ENCODE measurements at regions not wholly inside any gene's neighbourhood (a gene's known extent, or its start where the extent isn't known, plus 50 kb on each side); places are given as distances from the start of the nearest gene placed in this dataset.
"Not testable (repeated sequence)": the region's sequence is repeated elsewhere in the genome, so short reads cannot be mapped to it uniquely, and the experiment has no call there.

DNA sequence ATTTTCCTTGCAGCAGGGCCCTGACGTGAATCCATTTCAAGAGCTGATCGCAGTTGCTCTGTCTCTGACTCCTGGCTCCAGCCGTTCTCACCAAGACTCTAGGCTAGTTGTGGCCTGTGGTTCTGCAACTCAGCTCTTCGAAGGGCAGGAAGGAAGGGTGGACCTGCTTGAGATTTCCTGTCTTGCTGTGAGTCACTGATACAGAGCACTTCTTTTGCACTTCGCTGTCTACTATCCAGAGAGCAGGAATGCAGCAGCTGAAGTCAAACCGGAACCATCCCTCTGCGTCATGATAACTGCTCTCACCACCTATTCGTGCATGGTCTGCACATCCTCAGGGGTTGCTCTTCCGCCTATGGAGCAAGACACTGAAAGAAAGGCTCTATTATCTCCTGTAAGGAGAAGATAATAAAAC lies 59.7 kb downstream of the RAP2B start:
- DNase-seq, result peak; percentile 83

DNA sequence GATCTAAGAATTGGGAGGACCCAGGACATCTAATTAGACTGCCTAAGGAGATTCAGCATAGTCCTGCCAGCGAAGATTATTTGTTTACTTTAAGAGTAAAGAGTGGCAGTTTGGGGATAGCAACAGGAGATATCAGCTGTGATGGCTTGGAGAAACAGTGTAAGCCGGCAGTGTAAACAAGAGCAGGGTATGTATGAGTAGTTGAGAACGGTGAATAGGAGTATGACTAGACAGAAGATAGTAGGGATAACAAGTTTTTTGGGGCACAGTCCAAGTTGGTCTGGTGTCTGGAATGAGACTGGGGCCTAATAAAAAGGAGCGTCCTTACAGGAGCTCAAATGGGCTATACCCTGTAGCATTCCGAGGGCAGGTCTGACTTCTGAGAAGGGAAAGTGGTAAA lies 64.9 kb downstream of the RAP2B start:
- not testable (repeated sequence) for DNase-seq

DNA sequence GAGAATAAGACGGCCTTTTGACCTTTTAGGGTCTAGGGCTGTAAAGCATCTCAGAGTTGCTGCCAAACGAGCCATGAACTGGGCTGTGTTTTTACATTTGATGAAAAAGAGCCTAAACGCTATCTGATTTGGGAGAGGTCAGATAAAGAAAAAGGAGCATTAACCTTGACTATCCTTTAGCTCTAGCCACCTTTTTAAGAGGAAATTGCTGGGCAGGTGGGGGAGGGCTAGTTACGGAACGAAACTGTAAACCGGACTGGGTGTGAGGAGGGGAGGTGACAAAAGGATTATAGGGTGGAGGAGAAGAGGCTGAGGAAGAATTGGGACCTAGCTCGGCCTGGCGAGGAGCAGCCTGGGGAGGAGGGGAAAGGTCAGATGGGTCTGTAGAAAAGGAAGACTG lies 68.4 kb downstream of the RAP2B start:
- DNase-seq, result not testable (repeated sequence)

DNA sequence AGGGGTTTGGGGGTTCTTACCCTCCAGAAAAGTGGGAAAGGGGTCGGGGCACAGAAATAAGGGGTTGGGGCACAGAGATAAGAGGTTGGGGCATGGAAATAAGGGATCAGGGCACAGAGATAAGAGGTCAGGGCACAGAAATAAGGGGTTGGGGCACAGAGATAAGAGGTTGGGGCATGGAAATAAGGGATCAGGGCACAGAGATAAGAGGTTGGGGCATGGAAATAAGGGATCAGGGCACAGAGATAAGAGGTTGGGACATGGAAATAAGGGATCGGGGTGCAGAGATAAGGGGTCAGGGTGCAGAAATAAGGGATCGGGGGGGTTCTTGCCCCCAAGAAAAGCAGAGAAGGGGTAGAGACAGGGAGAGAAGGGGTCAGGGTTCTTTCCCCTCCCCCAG lies 69.2 kb downstream of the RAP2B start:
- not testable (repeated sequence) for DNase-seq

DNA sequence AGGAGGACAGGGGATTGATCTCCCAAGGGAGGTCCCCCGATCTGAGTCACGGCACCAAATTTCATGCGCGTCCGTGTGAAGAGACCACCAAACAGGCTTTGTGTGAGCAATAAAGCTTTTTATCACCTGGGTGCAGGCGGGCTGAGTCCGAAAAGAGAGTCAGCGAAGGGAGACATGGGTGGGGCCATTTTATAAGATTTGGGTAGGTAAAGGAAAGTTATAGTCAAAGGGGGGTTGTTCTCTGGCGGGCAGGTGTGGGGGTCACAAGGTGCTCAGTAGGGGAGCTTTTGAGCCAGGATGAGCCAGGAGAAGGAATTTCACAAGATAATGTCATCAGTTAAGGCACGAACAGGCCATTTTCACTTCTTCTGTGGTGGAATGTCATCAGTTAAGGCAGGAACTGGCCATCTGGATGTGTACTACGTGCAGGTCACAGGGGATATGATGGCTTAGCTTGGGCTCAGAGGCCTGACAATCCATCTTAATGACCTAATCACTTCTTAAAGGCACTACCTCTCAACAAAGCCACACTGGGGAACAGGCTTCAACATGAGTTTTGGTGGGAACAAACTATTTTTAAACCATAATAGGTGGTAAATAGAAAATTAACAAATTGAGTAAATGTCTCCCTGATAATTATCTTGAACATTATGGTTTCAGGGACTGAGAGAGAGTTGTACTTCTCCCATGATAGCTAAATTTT lies 70.2 kb downstream of the RAP2B start:
- peak; percentile 39 for DNase-seq

DNA sequence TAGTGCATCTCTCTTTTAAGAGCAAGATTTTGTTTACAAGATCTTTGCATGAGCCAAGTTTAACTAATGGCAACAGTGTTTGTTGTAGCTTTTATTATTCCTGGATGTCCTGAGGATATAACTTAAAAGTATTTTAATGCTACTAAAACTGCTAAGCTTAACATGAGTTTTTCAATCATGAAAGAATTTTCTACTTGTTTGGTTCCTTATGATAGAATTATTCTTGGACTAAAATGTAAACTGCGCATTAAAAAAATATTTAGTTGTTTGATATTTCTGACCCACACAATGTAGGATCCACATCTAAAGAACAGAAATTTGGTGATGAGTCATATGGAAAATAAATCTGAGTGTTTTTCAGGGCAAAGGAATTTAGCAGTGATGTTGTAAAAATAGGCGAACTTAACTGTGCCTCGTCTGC lies 70.8 kb downstream of the RAP2B start:
- peak; percentile 81 for DNase-seq

DNA sequence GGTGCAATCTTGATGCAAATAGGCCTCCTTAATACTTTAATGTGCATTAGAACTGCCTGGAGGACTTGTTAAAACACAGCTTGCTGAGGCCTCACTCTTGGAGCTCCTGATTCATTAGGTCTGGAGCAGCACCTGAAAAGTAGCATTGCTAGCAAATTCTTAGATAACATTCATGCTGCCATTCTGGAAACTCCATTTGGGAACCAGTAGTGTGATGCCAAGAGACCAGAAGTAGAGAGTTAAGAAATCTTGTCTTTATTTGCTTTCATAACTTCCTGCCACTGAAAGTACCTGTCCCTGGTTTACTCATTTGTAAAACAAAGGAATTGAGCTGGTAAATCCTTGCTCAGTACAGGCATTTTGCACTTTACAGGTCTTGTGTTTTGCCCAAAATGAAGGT lies 72.0 kb downstream of the RAP2B start:
- DNase-seq, result no peak

DNA sequence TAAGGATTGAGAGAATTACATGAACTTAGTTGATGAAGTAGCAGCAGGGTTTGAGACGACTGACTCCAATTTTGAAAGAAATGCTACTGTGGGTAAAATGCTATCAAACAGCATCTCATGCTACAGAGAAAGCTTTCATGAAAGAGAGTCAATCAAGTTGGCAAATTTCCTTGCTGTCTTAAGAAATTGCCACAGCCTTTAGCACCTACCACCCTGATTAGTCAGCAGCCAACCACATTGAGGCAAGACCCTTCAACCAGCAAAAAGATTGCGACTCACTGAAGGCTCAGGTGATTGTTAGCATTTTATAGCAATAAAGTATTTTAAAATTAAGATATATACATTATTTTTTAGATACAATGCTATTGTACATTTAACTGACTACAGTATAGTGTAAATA lies 80.9 kb downstream of the RAP2B start:
- no peak for DNase-seq

DNA sequence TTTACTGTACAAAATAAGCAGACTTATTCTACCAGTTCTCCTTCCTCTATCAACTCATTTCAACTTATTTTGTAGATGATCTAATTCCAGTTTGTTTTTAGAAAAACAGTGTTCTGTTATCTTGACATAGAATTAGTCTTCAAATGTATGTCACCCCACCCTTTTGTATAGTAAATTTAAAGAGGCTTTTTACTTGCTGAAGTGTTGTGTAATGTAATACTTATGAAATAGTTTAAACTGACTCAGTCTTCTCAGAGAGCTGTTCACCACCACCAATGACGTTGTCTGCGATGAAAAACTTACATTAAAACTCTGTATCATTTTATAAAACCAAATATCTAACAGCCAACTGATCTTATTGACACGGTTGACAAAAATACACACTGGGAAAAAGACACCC lies 82.9 kb downstream of the RAP2B start:
- DNase-seq, result peak; percentile 65

DNA sequence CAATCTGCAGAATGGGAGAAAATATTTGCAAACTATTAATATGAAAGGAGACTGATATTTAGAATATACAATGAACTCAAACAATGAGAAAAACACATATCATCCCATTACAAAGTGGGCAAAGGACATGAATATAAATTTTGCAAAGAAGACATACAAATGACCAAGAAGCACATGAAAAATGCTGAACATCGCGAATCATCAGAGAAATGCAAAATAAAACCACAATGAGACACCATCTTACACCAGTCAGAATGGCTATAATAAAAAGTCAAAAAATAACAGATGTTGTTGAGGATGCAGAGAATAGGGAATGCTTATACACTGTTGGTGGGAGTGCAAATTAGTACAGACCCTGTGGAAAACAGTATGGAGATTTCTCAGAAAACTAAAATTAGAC lies 83.6 kb downstream of the RAP2B start:
- DNase-seq, result no peak

DNA sequence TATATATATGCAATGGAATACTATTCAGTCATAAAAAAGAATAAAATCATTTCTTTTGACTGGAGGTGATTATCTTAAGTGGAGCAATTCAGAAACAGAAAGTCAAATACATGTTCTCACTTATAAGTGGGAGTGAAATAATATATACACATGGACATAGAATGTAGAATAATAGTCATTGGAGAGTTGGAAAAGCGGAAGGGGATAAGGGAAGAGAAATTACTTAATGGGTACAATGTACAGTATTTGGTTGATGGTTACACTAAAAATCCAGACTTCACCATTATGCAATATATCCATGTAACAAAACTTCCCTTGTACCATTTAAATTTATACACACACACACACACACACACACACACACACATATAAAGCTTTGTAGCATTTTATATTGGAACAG lies 84.3 kb downstream of the RAP2B start:
- DNase-seq, result no peak

DNA sequence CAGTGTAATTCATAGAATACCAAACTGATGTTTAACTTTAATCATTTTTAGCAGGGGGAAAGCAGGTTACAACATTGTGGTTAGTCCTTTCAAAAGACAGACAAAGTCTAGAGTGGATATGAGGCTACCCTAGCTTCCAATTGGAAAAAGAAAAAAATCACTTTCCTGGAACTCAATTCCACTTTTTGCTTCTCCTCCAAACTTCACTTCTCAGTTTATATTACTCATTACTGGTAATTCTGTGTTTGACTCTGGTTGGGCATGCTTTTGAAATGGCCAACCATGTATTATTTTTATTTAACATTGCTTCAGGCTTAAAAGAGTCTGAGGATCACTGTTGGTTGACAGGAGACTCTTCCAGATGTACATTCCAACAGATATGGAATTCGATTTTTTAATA lies 84.8 kb downstream of the RAP2B start:
- DNase-seq, result peak; percentile 69

DNA sequence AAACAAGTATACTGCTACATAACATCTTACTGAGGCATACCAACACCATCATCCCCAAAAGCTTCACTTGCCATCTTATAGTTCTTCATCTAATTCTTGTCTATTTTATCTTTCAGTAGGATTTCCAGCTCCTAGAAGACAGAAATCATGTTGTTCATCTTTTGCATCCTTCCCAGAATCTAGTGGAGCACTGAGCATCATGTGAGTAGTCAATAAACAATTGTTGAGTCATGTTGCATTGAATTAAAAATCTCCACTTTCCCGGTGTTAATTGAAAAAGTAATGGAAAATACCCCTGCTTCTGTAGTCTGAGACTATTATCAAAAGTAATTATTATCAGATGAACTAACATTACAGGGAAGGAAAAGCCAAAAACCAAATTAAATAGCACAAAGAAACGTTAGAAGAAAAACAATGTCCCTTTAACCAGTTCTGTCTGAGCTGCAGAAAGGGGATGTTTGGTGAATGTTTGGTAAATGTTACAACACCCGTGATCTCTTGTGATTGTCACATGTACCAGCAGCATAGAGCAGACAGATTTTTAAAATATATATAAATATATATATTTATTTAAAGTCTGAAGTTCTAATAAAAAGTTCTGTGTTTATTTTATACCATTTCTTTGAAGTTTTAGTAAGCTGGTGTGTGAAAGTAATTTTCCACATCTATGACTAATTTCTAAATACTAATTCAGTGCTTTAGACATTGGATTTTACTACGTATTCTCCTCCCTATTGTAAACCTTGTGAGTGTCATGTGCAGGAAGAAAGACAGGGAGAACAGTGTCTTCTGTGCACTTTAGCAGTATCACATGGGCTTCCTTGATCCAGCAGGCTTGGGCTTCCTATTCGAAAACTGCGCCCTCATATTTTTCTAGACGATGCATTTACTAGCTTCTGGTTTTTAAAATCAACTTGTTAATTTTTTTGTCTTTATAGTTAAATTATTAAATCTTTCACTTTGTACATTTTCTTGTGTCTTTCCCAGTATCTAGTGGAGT lies 85.6 kb downstream of the RAP2B start:
- no peak for DNase-seq

DNA sequence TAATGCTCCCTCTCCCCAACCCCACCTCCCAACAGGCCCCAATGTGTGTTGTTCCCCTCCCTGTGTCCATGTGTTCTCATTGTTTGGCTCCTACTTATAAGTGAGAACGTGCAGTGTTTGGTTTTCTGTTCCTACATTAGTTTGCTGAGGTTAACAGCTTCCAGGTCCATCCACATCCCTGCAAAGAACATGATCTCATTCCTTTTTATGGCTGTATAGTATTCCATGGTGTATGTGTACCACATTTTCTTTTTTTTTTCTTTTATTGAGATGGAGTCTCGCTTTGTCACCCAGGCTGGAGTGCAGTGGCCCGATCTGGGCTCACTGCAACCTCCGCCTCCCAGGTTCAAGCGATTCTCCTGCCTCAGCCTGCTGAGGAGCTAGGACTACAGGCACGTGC lies 86.8 kb downstream of the RAP2B start:
- not testable (repeated sequence) for DNase-seq

DNA sequence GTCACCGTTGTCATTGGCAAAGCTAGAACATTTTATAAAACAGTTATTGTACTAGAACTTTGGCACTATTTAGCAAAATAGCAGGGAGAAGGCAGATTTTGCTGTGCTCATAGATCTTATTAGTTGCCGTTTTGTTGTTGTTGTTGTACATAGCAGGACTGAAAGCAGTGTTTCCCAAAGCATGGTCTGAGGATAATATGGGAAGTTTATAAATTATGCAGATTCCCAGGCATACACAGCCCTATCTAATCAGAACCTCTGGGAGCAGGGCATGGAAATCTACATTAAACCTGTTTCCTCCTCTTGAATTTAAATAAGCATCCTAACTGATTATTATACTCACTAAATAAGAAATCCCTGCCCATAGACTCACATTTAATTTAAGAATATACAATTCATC lies 87.9 kb downstream of the RAP2B start:
- DNase-seq, result no peak

DNA sequence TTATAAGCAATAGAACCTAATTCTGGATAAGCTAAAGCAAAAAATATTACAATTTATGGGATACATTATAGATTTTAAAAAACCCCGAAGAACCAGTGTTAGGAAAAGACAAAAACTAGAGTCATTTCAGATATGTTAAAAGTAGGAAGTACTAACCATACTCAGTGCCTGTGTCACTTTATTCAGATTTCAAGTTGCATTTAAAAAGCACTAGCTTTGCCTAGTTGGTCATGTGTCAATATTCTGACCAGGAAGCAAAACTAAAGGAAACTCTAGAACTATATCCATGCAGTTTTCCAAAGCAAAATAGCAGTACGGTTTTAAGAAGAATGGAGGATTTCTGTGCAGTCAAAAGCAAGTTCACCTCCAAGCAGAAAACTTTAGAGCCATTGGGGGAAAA lies 88.4 kb downstream of the RAP2B start:
- DNase-seq, result no peak

DNA sequence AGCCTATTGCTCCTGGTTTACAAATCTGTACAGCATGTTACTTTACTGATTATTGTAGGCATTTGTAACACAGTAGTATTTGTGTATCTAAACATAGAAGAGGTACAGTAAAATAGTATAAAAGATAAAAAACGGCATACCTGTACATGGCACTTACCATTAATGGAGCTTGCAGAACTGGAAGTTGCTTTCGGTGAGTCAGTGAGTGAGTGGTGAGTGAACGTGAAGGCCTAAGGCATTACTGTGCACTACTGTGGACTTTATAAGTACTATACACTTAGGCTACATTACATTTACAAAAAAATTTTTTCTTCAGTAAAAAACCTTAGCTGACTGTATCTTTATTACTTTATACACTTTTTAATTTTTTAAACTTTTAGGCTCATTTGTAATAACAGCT lies 90.9 kb downstream of the RAP2B start:
- no peak for DNase-seq

DNA sequence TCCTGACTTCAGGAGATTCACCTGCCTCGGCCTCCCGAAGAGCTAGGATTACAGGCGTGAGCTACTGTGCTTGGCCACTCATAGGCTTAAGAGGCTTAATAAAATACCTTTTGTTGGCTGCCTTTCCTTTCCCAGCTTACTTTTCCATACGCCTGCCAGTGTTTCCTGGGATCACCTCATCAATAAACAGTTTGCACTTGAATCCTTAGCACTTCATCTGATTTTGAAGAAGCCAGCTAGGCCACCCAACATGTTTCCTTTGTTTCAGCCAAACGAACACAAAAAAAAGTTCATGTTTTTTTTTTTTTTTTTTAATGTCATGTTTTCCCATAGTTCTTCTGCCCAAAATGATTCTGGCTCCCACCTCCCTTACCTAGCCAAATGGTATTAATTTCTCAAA lies 92.3 kb downstream of the RAP2B start:
- no peak for DNase-seq

DNA sequence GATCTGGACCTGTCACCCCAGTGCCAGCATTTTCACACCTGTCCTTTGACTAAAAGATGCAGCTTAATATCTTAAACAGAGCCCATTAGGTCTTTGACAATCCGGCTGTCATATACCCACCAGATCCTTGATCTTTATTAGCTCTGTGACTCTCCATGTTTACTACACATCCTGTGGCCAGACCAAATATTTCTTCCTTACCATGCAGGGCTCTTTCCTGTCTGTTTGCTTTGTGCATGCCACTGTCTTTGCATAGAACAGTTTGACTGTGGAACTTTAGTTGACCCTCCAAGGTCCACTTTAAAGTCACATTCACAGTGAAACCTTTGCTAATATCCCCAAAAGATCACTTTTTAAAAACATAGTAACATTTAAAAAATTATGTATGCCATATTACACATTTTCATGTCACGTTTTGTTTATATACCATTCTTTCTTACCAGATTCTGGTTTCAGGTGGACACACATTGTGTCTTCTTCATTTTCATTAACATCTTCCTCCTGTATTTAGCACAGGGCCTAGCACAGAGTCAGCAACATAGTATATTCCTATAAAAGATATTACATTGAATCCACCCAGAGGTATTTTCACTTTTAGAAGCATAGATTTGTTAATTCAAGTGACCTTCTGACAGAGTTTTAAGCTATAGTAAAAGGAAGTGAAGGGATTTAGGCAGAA lies 95.8 kb downstream of the RAP2B start:
- no peak for DNase-seq

DNA sequence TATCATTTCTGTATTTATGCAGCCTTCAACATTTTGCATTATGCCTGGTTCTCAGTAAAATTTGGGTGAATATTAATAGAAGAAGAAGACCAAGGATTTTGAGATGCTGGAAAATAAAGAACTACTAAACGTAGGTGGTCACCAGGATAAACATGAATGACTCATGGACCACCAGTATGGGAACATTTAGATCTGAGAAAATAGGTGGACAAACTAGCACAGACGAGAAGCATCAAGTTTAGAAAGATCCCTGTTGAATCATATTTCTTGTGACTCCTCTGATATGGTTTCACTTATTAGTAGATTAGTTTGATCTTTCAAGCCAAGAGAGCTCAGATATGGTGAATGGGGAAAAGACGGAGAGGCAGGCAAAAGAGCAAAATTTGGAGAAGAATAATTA lies 97.9 kb downstream of the RAP2B start:
- no peak for DNase-seq

DNA sequence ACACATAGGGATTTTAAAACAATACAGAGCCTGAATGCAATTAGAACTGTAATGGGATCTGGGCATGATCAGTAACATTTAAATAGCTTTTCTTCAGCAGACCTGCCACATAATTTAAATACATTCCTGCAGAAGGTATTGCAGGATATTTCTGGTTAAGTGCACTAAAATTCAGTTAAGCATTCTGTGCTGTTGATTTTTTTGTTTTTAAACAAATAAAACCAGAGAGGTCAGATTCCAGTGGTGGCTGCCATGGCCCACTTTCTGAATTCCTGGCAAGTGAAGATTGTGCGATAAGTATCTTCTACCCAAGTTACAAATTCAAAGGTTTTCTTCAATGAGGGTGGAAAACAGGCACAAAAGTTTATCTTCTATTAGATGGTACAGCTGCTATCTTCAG lies 98.7 kb downstream of the RAP2B start:
- DNase-seq, result no peak

DNA sequence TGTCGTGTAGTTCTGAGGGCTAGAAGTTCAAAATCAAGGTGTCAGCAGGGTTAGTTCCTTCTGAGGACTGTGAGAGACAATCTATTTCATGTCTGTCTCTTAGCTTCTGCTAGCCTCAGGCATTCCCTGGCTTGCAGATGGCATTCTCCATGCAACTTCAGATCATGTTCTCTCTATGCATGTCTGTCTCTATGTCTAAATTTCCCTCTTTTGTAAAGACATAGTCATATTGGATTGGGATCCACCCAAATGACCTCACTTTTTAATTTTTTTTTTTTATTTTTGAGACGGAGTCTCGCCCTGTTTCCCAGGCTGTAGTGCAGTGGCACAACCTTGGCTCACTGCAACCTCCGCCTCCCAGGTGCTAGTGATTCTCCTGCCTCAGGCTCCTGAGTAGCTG lies 104.6 kb downstream of the RAP2B start:
- DNase-seq, result no peak

DNA sequence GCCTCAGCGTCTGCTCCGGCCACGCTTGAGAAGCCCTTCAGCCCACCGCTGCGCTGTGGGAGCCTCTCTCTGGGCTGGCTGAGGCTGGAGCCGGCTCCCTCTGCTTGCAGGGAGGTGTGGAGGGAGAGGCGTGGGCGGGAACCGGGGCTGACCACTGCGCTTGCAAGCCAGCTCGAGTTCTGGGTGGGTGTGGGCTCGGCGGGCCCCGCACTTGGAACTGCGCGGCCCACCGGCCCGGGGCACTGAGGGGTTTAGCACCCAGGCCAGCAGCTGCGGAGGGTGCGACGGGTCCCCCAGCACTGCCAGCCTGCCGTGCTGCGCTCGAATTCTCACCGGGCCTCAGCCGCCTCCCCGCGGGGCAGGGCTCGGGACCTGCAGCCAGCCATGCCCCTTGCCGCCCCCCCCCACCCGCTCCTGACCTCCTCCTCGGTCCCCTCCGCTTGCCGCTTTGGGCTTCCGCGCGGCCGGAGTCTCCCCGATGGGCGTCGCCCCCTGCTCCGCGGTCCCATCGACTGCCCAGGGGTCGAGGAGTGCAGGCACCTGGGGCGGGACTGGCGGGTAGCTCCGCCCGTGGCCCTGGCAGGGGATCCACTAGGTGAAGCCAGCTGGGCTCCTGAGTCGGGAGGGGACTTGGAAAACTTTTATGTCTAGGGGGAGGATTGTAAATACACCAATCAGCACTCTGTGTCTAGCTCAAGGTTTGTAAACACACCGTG lies 106.7 kb downstream of the RAP2B start:
- no peak for DNase-seq
